Activated T-cell treated with anti-CD3 and anti-CD28 coated beads, Interleukin-2, amount 50 U/mL, for 4 hours (primary cell): ENCODE measurements at regions not wholly inside any gene's neighbourhood (a gene's known extent, or its start where the extent isn't known, plus 50 kb on each side); places are given as distances from the start of the nearest gene placed in this dataset.

Source experiments
- ATAC-seq, 2 donors: fragments of 200-7000 bp; cut with Tn5 transposase; one replicate each; pipeline ENCODE4 v1.10.0; 2021
- DNase-seq: peaks from one replicate; pipeline ENCODE4 v3.0.0-alpha.2; 2020
- H3K27me3 Mint-ChIP-seq: one replicate; pipeline ENCODE4 v1.8.0; 2021; ENCODE audit warnings: low read depth, mixed read lengths
- H3K36me3 Mint-ChIP-seq: one replicate; pipeline ENCODE4 v1.8.0; 2022; ENCODE audit warnings: mixed read lengths; ENCODE audit not compliant: insufficient read depth
- H3K4me1 Mint-ChIP-seq: one replicate; pipeline ENCODE4 v1.8.0; 2021; ENCODE audit warnings: low read depth, mixed read lengths
- H3K4me3 Mint-ChIP-seq: one replicate; pipeline ENCODE4 v1.8.0; 2021; ENCODE audit warnings: mild to moderate bottlenecking, moderate library complexity, mixed read lengths
- H3K9me3 Mint-ChIP-seq: one replicate; pipeline ENCODE4 v1.8.0; 2021; ENCODE audit warnings: mixed read lengths

DNA sequence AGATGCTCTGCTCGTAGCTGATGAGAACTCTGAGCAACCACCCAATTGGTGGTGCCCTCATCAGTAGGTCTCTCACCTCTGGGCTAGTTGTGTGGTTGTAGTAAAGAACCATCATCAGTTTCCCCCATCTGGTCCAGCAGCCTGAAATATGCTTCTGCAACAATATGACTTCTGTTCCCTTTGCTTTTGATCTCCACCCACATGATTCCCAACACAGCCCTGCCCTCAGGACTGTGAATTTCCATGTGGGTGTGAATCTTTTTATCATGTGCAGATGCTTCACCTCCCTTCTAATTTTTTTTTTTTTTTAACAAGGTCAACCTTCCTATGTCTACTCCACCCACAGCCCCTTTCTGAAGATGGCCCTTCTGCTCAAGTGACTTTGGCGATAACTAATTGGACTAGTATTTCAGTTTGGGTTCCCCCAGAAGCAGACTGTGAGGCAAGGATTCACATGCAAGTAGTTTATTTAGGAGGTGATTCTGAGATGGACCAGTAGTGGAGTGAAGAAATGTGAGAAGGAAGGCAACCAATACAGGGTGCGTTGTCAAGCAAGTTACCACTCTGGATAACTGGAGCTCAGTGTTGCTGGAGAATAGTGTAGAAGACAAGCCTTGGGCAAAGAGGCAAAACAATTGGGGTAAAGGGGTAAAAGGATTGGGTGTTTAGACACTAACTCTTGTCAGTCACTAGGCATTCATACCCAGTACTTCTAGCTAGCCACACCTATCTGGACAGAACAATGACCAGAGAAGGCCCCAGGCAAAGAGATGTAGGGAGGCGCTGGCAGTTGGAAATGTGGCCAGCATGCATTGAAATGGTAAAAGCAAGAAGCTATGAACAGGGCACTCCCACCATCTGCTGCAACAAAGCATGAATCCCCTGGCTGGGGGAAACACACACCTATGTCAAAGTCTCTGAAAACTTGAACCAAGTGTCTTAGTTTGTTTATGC, 466.2 kb downstream of the BCOR start:
- DNase-seq (no peak), ATAC-seq (no peak)
- Mint-ChIP-seq H3K36me3 (no peaks in the 10 kb centered on the region), H3K9me3 (no peaks in the 10 kb centered on the region), H3K4me1 (peaks cover 17% of the 10 kb centered on the region), H3K4me3 (no peak overlapping the region), H3K27me3 (no peaks in the 10 kb centered on the region)

- ATAC-seq (no peak), DNase-seq (no peak)
- H3K4me3 Mint-ChIP-seq = no peak overlapping the region
- H3K27me3 Mint-ChIP-seq = no peaks in the 10 kb centered on the region
- H3K9me3 Mint-ChIP-seq = no peaks in the 10 kb centered on the region
- no peaks in the 10 kb centered on the region for H3K36me3 Mint-ChIP-seq
- peaks cover 14% of the 10 kb centered on the region for H3K4me1 Mint-ChIP-seq
Observed at GRCh38 chrX:39633293-39633692, 464.5 kb downstream of the BCOR start.

- ATAC-seq (no peak), DNase-seq (no peak)
- no peaks in the 10 kb centered on the region for H3K9me3 Mint-ChIP-seq
- peaks cover 1% of the 10 kb centered on the region for H3K4me1 Mint-ChIP-seq
- H3K36me3 Mint-ChIP-seq = no peaks in the 10 kb centered on the region
- no peak overlapping the region for H3K4me3 Mint-ChIP-seq
- H3K27me3 Mint-ChIP-seq = no peaks in the 10 kb centered on the region
Observed at GRCh38 chrX:39636481-39636880, 461.3 kb downstream of the BCOR start.

DNA sequence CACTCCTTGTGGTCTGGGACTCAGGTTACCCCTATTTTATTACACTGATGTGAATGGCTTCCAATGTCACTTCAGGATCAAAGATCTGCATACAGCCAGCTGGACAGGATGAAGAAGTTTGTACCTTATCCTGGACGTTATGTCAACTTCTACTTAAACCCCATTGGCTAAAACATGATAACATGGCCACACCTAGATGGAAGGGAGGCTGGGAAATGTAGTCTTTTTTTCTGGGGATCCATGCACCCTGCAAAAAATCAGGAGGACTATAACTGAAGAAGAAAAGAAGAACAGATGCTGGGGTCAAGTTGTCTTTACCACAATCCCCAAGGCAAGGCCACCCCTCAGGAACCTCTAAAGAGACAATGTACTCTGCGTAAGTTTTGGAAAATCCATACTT, 459.2 kb downstream of the BCOR start:
- Mint-ChIP-seq H3K4me1 (peaks cover 4% of the 10 kb centered on the region), H3K4me3 (no peak overlapping the region), H3K27me3 (no peaks in the 10 kb centered on the region), H3K9me3 (no peaks in the 10 kb centered on the region), H3K36me3 (no peaks in the 10 kb centered on the region)
- ATAC-seq (no peak), DNase-seq (no peak)

GRCh38 chrX:39639871-39640270, 457.9 kb downstream of the BCOR start:
- H3K4me3 Mint-ChIP-seq = no peak overlapping the region
- no peaks in the 10 kb centered on the region for H3K36me3 Mint-ChIP-seq
- peaks cover 5% of the 10 kb centered on the region for H3K4me1 Mint-ChIP-seq
- ATAC-seq (no peak), DNase-seq (no peak)
- H3K27me3 Mint-ChIP-seq = no peaks in the 10 kb centered on the region
- H3K9me3 Mint-ChIP-seq = no peaks in the 10 kb centered on the region

- Mint-ChIP-seq H3K36me3 (no peaks in the 10 kb centered on the region), H3K4me3 (no peak overlapping the region)
- no peak for ATAC-seq
Observed at GRCh38 chrX:39640866-39641265, 456.9 kb downstream of the BCOR start.

DNA sequence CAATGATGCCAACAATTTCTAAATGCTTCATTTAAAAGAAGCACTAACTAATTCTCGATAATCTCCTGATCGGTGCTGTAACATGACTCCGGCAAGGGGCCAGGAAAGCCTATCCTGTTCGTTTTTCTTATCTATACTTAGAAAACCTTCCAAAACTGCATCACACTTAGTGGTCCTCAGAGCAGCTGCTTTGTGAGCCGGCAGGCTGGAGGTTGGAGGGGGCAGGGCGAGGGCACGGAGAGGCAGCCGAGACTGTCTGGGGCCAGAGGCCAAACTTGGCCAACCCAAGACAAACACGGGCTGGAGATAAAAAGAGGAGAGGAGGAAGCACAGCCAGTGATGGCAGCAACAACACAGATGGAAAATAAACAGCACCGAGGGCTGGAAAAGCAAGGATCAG, 455.7 kb downstream of the BCOR start:
- Mint-ChIP-seq H3K36me3 (no peaks in the 10 kb centered on the region), H3K9me3 (no peaks in the 10 kb centered on the region), H3K4me1 (peaks cover 5% of the 10 kb centered on the region), H3K4me3 (no peak overlapping the region), H3K27me3 (no peaks in the 10 kb centered on the region)
- DNase-seq = no peak
- ATAC-seq = no peak

More at GRCh38 chrX:39640866-39641265, 456.9 kb downstream of the BCOR start:
- no peaks in the 10 kb centered on the region for H3K9me3 Mint-ChIP-seq
- H3K4me1 Mint-ChIP-seq = peaks cover 5% of the 10 kb centered on the region
- H3K27me3 Mint-ChIP-seq = no peaks in the 10 kb centered on the region
- DNase-seq = no peak

DNA sequence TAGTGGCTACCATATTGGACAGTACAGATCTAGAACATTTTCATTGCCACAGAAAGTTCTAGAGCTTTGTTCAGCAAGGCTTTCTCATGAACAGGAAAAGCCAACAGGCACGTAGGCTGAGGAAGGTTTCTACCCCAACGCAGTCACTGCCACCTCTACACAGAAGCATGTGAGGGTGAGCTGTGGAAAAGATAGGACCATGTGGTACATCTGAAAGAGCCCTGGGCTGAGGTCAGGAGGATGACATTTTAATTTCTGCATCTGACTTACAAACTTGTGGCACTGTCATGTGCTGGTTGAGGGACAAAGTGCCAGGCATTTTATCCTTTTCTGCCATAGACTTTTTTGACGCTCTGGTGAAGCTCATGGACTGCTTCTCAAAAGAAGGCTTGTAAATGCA, 454.2 kb downstream of the BCOR start:
- H3K36me3 Mint-ChIP-seq = no peaks in the 10 kb centered on the region
- no peak overlapping the region for H3K4me3 Mint-ChIP-seq
- peaks cover 5% of the 10 kb centered on the region for H3K4me1 Mint-ChIP-seq
- H3K27me3 Mint-ChIP-seq = no peaks in the 10 kb centered on the region
- ATAC-seq (no peak), DNase-seq (no peak)
- no peaks in the 10 kb centered on the region for H3K9me3 Mint-ChIP-seq

- no peaks in the 10 kb centered on the region for H3K9me3 Mint-ChIP-seq
- H3K4me3 Mint-ChIP-seq = no peak overlapping the region
- no peak for DNase-seq
Observed at GRCh38 chrX:39645178-39645895, 452.4 kb downstream of the BCOR start.

DNA sequence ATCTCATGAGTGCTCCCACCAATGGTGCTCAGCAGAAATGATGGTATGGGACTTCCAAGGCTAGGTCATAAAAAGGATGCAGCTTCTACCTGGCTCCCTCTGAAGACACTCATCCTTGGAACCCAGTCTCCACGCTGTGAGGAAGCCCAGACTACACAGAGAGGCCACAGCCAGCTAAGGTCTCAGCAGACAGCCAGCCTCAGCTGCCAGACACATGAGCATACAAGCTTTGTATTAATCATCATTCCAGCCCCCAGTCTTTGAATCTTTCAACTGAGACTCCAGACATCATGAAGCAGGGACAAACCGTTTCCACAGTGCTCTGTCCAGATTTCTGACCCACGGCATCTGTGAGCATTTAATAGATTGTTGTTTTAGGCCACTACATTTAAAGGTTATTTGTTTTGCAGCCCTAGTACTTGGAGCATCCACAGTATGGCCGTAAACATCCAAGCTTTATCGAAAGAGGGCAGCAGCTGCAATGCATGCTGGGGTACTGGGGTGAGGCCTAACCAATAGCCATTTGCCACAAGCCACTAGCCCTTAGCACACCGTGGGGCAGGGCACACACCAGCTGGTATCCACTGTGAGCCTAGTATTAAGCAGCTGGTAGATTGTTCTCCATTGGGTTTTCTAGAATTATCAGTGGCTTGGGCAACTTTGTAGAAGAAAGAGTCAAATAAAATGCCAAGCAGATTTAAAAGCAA, 449.1 kb downstream of the BCOR start:
- Mint-ChIP-seq H3K4me3 (no peak overlapping the region), H3K4me1 (peaks cover 3% of the 10 kb centered on the region), H3K27me3 (peaks cover 3% of the 10 kb centered on the region), H3K9me3 (no peaks in the 10 kb centered on the region), H3K36me3 (no peaks in the 10 kb centered on the region)
- ATAC-seq (no peak), DNase-seq (no peak)

More at GRCh38 chrX:39645178-39645895, 452.4 kb downstream of the BCOR start:
- H3K27me3 Mint-ChIP-seq = no peaks in the 10 kb centered on the region
- no peak for ATAC-seq
- peaks cover 5% of the 10 kb centered on the region for H3K4me1 Mint-ChIP-seq
- no peaks in the 10 kb centered on the region for H3K36me3 Mint-ChIP-seq

- H3K9me3 Mint-ChIP-seq = no peaks in the 10 kb centered on the region
- H3K4me3 Mint-ChIP-seq = no peak overlapping the region
- ATAC-seq (no peak), DNase-seq (no peak)
- H3K4me1 Mint-ChIP-seq = peaks cover 6% of the 10 kb centered on the region
- H3K36me3 Mint-ChIP-seq = no peaks in the 10 kb centered on the region
- peaks cover 3% of the 10 kb centered on the region for H3K27me3 Mint-ChIP-seq
Observed at GRCh38 chrX:39650768-39651347, 446.9 kb downstream of the BCOR start.

DNA sequence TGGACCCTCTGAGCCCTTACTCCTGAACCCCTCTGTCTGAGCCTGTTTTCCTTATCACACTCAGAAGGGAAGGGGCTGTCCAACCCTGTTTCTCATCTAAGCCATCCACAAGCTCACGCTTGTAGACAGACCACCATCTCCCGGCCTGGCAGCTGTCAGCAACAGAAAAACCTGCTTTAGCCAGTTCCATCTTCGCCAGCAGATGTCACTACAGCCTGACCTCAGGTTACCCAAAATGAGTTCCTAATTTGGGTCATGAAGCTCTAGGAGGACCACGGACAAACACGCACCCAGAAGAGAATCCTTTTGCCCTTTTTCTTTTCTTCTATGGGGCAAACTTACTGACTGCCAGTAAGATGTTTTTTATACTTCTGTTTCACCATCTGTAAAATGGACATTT, 445.4 kb downstream of the BCOR start:
- DNase-seq = no peak
- no peak overlapping the region for H3K4me3 Mint-ChIP-seq
- H3K4me1 Mint-ChIP-seq = peaks cover 6% of the 10 kb centered on the region
- H3K36me3 Mint-ChIP-seq = no peaks in the 10 kb centered on the region
- no peaks in the 10 kb centered on the region for H3K9me3 Mint-ChIP-seq
- H3K27me3 Mint-ChIP-seq = peaks cover 3% of the 10 kb centered on the region
- no peak for ATAC-seq

DNA sequence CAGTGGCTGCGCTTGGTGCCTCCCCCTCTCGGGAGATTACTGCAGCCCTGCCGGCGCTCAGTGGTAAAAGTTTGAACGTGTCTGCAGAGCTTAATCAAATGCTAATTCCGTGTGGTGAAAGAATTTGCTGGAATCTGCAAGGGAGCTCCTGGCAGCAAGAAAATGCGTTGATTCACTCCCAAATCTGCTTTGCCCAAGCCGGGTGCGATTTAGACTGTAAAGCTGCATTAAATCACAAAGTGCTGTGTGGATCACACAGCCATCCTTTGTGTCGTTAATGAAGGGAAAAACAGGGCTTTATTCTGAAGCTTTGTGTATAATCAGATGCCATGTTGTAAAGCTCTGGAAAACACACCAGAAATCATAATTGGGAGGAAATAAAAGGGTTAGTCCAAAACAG, 444.1 kb downstream of the BCOR start:
- H3K9me3 Mint-ChIP-seq = no peaks in the 10 kb centered on the region

More for the DNA sequence above, 444.1 kb downstream of the BCOR start:
- ATAC-seq (no peak), DNase-seq (no peak)
- Mint-ChIP-seq H3K4me3 (no peak overlapping the region), H3K4me1 (peaks cover 6% of the 10 kb centered on the region), H3K27me3 (peaks cover 3% of the 10 kb centered on the region), H3K36me3 (no peaks in the 10 kb centered on the region)
